HG03460 (cell line): ENCODE measurements at regions not wholly inside any gene's neighbourhood (a gene's known extent, or its start where the extent isn't known, plus 50 kb on each side); places are given as distances from the start of the nearest gene placed in this dataset.

Experiments used
- ATAC-seq: cut with Tn5 transposase; IDR thresholded peaks from one replicate; pipeline ENCODE4 v1.9.1; 2021; ENCODE audit not compliant: unreplicated experiment

- ATAC-seq: no peak
Observed at GRCh38 chr15:25930931-25931330, 67.8 kb upstream of the ATP10A start.
